GM10248 (cell line): ENCODE measurements at regions not wholly inside any gene's neighbourhood (a gene's known extent, or its start where the extent isn't known, plus 50 kb on each side); places are given as distances from the start of the nearest gene placed in this dataset.

ENCODE experiments used
- CTCF ChIA-PET: fragments of 300-600 bp; sonication (Branson Sonifier 250); formaldehyde crosslinking; extraction: SDS; loops from one replicate; lab custom pipeline; 2021; ENCODE audit warnings: antibody characterized with exemption; lab: Yijun Ruan, JAX
- POLR2A ChIA-PET: fragments of 350-650 bp; sonication (Branson Sonifier 250); formaldehyde crosslinking; extraction: SDS; loops from one replicate; lab custom pipeline; 2020; ENCODE audit warnings: antibody characterized with exemption; lab: Yijun Ruan, JAX
- DNase-seq: peaks from one replicate; pipeline ENCODE4 v3.0.0; 2012; ENCODE audit errors: extremely low spot score
- TF ChIP-seq, protein P1 (sequence below): IDR thresholded peaks from 2 replicates; pipeline ENCODE4 v1.5.1; 2012; ENCODE audit warnings: mild to moderate bottlenecking, low read depth; ENCODE audit errors: extremely low read depth, missing control alignments, control extremely low read depth

- TF ChIP-seq, protein P1, sequence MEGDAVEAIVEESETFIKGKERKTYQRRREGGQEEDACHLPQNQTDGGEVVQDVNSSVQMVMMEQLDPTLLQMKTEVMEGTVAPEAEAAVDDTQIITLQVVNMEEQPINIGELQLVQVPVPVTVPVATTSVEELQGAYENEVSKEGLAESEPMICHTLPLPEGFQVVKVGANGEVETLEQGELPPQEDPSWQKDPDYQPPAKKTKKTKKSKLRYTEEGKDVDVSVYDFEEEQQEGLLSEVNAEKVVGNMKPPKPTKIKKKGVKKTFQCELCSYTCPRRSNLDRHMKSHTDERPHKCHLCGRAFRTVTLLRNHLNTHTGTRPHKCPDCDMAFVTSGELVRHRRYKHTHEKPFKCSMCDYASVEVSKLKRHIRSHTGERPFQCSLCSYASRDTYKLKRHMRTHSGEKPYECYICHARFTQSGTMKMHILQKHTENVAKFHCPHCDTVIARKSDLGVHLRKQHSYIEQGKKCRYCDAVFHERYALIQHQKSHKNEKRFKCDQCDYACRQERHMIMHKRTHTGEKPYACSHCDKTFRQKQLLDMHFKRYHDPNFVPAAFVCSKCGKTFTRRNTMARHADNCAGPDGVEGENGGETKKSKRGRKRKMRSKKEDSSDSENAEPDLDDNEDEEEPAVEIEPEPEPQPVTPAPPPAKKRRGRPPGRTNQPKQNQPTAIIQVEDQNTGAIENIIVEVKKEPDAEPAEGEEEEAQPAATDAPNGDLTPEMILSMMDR = no peak
- POLR2A ChIA-PET = no interaction called here
- CTCF ChIA-PET = no interaction called here
These were observed 96.1 kb downstream of the OR2K2 start for GRCh38 chr9:111233963-111234362.

GRCh38 chr9:111232997-111233790, 96.8 kb downstream of the OR2K2 start:
- DNase-seq = no peak
- TF ChIP-seq, protein P1 = no peak
- POLR2A ChIA-PET = no interaction called here
- CTCF ChIA-PET = no interaction called here

More at GRCh38 chr9:111233963-111234362, 96.1 kb downstream of the OR2K2 start:
- no peak for DNase-seq

- TF ChIP-seq, protein P1 = no peak
- DNase-seq = no peak
- ChIA-PET POLR2A (no interaction called here), CTCF (no interaction called here)
These were observed 98.0 kb downstream of the OR2K2 start for GRCh38 chr9:111231801-111232580.

- CTCF ChIA-PET = no interaction called here
These were observed 107.3 kb downstream of the OR2K2 start for GRCh38 chr9:111222757-111223156.

GRCh38 chr9:111212874-111213273, 117.2 kb downstream of the OR2K2 start:
- TF ChIP-seq, protein P1 = no peak
- CTCF ChIA-PET = no interaction called here
- POLR2A ChIA-PET = no interaction called here
- DNase-seq = no peak

More at GRCh38 chr9:111222757-111223156, 107.3 kb downstream of the OR2K2 start:
- no peak for DNase-seq
- POLR2A ChIA-PET = no interaction called here
- TF ChIP-seq, protein P1 = no peak

DNA sequence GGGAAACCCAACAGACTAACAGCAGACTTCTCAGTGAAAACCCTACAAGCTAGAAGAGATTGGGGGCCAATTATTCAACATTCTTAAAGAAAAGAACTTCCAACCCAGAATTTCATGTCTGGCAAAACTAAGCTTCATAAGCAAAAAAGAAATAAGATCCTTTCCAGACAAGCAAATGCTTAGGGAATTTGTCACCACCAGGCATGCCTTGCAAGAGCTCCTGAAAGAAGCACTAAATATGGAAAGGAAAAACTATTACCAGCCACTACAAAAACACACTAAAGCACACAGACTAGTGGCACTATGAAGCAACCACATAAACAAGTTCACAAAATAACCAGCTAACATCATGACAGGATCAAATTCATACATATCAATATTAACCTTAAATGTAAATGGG, 131.1 kb downstream of the OR2K2 start:
- no peak for DNase-seq
- TF ChIP-seq, protein P1 = no peak
- ChIA-PET CTCF (no interaction called here), POLR2A (no interaction called here)
